ENCODE measurements at regions not wholly inside any gene's neighbourhood (a gene's known extent, or its start where the extent isn't known, plus 50 kb on each side); places are given as distances from the start of the nearest gene placed in this dataset.

GRCh38 chr2:221142341-221142740 lies 429.8 kb downstream of the EPHA4 start:
- DNase-seq (ENCODE audit: low read depth), result no peak
- no peak overlapping the region for H3K4me3 ChIP-seq (replicated peaks; ENCODE audit: low read depth, low read length)
- TF ChIP-seq CTCF (IDR thresholded peaks at IDR 0.05; ENCODE audit: low read length, missing control alignments), result no peak

GRCh38 chr2:221143231-221143630 lies 428.9 kb downstream of the EPHA4 start:
- DNase-seq (ENCODE audit: low read depth), result no peak
- TF ChIP-seq CTCF (IDR thresholded peaks at IDR 0.05; ENCODE audit: low read length, missing control alignments), result no peak
- H3K4me3 ChIP-seq (replicated peaks; ENCODE audit: low read depth, low read length), result no peak overlapping the region

GRCh38 chr2:221144909-221145308 lies 427.2 kb downstream of the EPHA4 start:
- TF ChIP-seq CTCF (IDR thresholded peaks at IDR 0.05; ENCODE audit: low read length, missing control alignments), result no peak
- no peak overlapping the region for H3K4me3 ChIP-seq (replicated peaks; ENCODE audit: low read depth, low read length)
- no peak for DNase-seq (ENCODE audit: low read depth)

GRCh38 chr2:221145396-221145795 lies 426.7 kb downstream of the EPHA4 start:
- TF ChIP-seq CTCF (IDR thresholded peaks at IDR 0.05; ENCODE audit: low read length, missing control alignments), result no peak
- no peak for DNase-seq (ENCODE audit: low read depth)
- H3K4me3 ChIP-seq (replicated peaks; ENCODE audit: low read depth, low read length), result no peak overlapping the region

GRCh38 chr2:221153226-221153625 lies 418.9 kb downstream of the EPHA4 start:
- DNase-seq (ENCODE audit: low read depth), result no peak
- no peak overlapping the region for H3K4me3 ChIP-seq (replicated peaks; ENCODE audit: low read depth, low read length)
- no peak for TF ChIP-seq CTCF (IDR thresholded peaks at IDR 0.05; ENCODE audit: low read length, missing control alignments)

GRCh38 chr2:221154176-221154575 lies 417.9 kb downstream of the EPHA4 start:
- H3K4me3 ChIP-seq (replicated peaks; ENCODE audit: low read depth, low read length), result no peak overlapping the region
- no peak for DNase-seq (ENCODE audit: low read depth)
- TF ChIP-seq CTCF (IDR thresholded peaks at IDR 0.05; ENCODE audit: low read length, missing control alignments), result no peak

- DNase-seq (ENCODE audit: low read depth), result no peak
- H3K4me3 ChIP-seq (replicated peaks; ENCODE audit: low read depth, low read length), result no peak overlapping the region
- TF ChIP-seq CTCF (IDR thresholded peaks at IDR 0.05; ENCODE audit: low read length, missing control alignments), result no peak
Observed at GRCh38 chr2:221156062-221156734, 415.9 kb downstream of the EPHA4 start.
